Effector memory CD4-positive, alpha-beta T cell (primary cell): ENCODE measurements at regions not wholly inside any gene's neighbourhood (a gene's known extent, or its start where the extent isn't known, plus 50 kb on each side); places are given as distances from the start of the nearest gene placed in this dataset.

Experiments used
- DNase-seq, 3 donors: peaks; one replicate each; pipeline ENCODE4 v3.0.0-alpha.2; 2020
- H3K27ac ChIP-seq: 2 replicates; pipeline ENCODE4 v1.7.0; 2013; ENCODE audit warnings: mild to moderate bottlenecking, low read length, moderate library complexity; ENCODE audit not compliant: insufficient read depth, poor library complexity, severe bottlenecking
- H3K27me3 ChIP-seq: replicated peaks from 2 replicates; pipeline ENCODE4 v1.7.0; 2013; ENCODE audit warnings: mild to moderate bottlenecking, low read length; ENCODE audit not compliant: insufficient read depth, control insufficient read depth, poor library complexity, severe bottlenecking
- H3K36me3 ChIP-seq: 2 replicates; pipeline ENCODE4 v1.7.0; 2013; ENCODE audit warnings: mild to moderate bottlenecking, low read length, moderate library complexity; ENCODE audit not compliant: control insufficient read depth, insufficient read depth
- H3K4me1 ChIP-seq: 2 replicates; pipeline ENCODE4 v1.7.0; 2013; ENCODE audit warnings: low read length, mild to moderate bottlenecking; ENCODE audit not compliant: control insufficient read depth, insufficient read depth, poor library complexity, severe bottlenecking
- H3K4me3 ChIP-seq: 2 replicates; pipeline ENCODE4 v1.7.0; 2013; ENCODE audit warnings: low read length, low read depth, mild to moderate bottlenecking; ENCODE audit not compliant: insufficient read depth, poor library complexity, severe bottlenecking
- H3K9me3 ChIP-seq: 2 replicates; pipeline ENCODE4 v1.7.0; 2013; ENCODE audit warnings: mild to moderate bottlenecking, low read length, moderate library complexity; ENCODE audit not compliant: control insufficient read depth

DNA sequence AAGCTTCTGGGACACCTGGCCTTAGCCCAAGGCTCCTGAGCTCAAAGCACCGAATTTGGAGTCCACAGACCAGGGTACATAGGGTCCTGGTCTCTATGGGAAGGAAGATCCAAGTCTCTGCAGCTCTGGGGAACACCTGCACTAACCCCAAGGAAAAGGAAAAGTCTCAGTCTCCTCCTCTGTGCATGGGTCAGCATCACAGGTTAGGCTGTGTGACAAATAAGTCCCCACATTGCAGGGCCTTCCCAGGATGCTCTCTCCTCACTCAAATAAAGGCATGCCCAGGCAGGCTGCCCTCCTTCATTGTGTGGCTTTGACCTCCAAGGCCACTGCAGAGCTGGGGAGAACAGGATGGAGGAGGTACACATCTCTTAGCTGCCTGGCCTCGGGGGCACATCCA, 121.0 kb upstream of the ZMIZ1 start:
- Histone ChIP-seq H3K9me3 (no peaks in the 10 kb centered on the region), H3K27me3 (no peaks in the 10 kb centered on the region), H3K36me3 (no peaks in the 10 kb centered on the region), H3K4me3 (no peak overlapping the region), H3K27ac (no peak overlapping the region), H3K4me1 (no peaks in the 10 kb centered on the region)
- no peak for DNase-seq

DNA sequence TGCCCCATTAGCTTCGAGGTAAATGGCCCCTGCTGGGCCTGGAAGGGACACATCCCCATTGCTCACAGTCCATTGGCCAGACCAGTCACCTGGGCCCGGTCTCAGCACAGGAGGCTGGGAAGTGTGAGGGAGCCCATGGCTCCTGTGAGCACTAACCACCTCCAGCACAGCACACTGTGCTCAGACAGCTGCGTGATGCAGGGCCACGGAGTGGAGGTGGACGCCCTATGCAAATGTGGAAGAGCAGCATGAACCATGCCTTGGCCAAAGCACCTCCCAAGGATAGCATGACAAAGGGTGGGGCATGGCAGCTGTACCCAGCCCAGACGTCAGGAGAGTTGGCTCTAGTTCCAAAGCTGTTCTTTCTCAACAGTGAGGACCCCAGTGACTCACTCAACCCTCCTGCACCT, 120.1 kb upstream of the ZMIZ1 start:
- H3K4me3 ChIP-seq, result no peak overlapping the region
- H3K36me3 ChIP-seq, result no peaks in the 10 kb centered on the region
- no peak overlapping the region for H3K27ac ChIP-seq
- H3K9me3 ChIP-seq, result no peaks in the 10 kb centered on the region
- H3K4me1 ChIP-seq, result no peaks in the 10 kb centered on the region
- DNase-seq, result no peak
- no peaks in the 10 kb centered on the region for H3K27me3 ChIP-seq

DNA sequence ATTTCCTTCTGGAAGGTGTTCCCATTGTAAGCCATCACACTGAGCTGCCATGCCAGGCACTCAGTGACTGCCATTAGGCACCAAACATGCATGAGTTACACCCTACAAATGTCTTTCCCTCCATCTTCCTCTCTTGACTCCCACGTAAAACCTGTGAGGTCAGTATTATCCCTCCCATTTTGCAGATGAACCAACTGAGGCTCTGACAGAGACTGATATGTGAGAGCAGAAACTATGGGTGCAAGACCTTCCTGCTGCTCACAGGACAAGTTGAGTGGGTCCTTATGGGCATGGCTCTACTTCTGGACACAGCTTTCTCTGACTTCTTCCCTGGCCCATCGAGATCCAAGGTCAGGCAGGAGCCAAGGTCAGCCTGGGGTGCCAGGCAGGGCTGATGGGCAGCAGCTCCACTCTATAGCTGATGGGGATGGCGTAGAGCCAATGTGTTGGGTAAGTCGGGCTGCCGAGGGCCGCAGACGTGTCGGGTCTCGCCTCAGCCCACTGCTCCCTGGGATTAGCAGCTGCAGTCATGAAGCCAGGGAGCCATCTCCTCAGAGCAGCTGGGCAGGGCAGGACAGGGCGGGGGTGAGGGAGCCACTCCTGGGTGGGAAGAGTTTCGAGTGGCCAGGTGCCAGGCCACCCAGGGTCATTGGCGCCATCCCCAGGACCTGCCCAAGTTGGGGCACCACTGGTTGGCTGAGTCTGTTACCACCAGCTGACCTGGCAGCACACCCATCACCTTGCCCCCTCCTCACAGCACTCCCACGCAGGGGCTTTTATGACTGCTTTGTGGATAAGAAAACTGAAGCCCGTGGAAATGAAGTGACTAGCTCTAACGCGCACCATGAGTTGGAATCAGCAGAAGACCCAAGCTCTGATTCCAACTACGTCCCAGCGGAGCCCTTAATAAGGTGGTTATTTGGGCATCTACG, 117.8 kb upstream of the ZMIZ1 start:
- H3K9me3 ChIP-seq, result no peaks in the 10 kb centered on the region
- H3K36me3 ChIP-seq, result no peaks in the 10 kb centered on the region
- H3K4me3 ChIP-seq, result no peak overlapping the region
- H3K4me1 ChIP-seq, result no peaks in the 10 kb centered on the region
- no peak for DNase-seq
- H3K27me3 ChIP-seq, result no peaks in the 10 kb centered on the region
- H3K27ac ChIP-seq, result no peak overlapping the region

DNA sequence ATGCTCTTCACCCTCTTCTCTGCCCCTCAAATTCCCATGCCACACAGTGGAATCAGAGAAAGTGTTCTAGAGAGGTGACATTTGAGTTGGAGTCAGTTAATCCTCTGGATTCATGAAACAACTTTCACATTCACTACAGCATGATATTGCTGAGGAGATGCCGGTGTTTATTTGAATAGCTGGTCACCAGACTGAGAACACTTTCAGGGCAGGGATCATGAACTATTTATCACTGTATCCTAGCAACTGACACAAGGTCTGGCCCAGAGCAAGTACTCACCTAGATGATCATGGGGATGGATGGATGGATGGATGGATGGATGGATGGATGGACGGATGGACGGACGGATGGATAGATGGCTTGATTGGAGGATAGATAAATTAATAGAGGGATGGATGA, 116.7 kb upstream of the ZMIZ1 start:
- no peaks in the 10 kb centered on the region for H3K4me1 ChIP-seq
- H3K36me3 ChIP-seq, result no peaks in the 10 kb centered on the region
- no peaks in the 10 kb centered on the region for H3K9me3 ChIP-seq
- DNase-seq, result no peak
- H3K27me3 ChIP-seq, result no peaks in the 10 kb centered on the region
- H3K4me3 ChIP-seq, result no peak overlapping the region
- no peak overlapping the region for H3K27ac ChIP-seq

DNA sequence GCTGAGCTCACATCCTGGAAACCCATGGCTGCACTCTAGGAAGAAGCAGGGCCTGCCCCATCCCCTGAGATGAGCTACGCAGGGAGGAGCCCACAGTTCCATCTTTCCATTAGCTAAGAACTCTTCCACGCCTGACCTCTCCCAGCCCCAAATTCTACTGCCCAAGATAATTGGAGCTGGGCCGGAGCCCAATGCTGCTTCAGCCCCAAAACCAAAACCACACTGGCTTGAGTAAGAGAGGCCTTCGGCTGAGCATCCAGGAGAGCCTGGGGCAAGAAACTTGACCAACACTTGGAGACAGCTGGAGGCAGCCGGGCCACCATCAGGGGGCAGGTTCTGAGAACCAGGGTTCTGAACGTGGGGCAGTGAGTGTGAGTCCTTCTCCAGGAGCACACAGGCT, 116.1 kb upstream of the ZMIZ1 start:
- no peaks in the 10 kb centered on the region for H3K36me3 ChIP-seq
- H3K27me3 ChIP-seq, result no peaks in the 10 kb centered on the region
- H3K4me1 ChIP-seq, result no peaks in the 10 kb centered on the region
- H3K4me3 ChIP-seq, result no peak overlapping the region
- no peak overlapping the region for H3K27ac ChIP-seq
- no peaks in the 10 kb centered on the region for H3K9me3 ChIP-seq
- DNase-seq, result no peak

DNA sequence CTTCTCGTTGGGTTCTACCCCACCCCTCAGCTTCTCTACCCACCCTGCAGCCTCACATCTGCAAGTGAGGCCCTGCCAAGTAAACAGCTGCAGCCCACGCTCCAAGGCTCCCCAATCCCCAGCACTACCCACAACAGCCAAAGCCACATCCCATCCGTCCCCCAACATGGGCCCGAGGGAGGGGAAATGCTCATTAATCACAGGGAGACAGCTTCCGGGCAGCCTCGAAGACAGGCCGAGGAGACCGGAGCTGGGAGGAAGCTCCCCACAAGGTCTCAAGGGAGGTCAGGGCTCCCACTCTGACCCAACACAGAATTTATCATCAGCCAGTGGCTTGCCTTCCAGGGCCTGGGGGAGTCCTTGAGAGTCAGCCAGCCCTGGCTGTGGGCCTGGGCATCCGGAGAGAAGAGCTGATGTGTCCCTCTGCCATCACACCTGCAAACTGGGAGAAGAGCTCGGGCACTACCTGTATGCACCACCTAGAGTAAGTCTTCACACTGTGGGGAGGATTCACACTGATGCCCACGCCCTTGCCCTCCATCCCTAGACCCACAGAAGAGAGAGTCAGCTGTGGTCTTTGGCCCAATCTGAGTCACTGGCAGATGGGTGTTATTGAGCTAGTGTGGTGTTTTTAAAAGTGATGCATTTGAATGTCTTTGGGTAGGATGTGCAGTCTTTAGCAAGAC, 115.5 kb upstream of the ZMIZ1 start:
- H3K4me1 ChIP-seq, result no peaks in the 10 kb centered on the region
- H3K27me3 ChIP-seq, result no peaks in the 10 kb centered on the region
- no peak for DNase-seq
- no peaks in the 10 kb centered on the region for H3K9me3 ChIP-seq
- H3K4me3 ChIP-seq, result no peak overlapping the region
- no peaks in the 10 kb centered on the region for H3K36me3 ChIP-seq
- H3K27ac ChIP-seq, result no peak overlapping the region

DNA sequence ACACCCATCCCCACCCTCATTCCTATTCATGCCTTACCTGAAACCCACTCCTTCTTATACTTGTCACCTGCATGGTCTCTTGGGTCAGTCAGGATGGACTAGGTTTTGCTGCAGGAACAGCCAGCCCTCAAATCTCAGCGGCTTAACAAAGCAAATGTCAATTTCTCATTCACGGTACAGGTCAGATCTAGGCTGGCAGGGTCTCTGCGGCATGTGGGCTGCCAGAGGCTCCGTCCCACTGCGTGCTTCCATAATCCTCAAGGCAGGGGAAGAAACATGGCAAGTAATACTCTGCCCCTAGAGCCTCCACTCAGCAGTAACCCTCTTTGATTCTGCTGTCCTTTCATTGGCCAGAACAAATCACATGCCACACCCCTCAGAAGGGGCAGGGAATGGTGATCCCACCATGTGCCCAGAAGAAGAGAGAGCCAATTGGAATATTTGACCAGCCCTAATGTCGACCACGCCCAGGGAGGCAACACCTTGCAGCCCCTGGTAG, 114.9 kb upstream of the ZMIZ1 start:
- no peak for DNase-seq
- H3K4me3 ChIP-seq, result no peak overlapping the region
- no peaks in the 10 kb centered on the region for H3K4me1 ChIP-seq
- no peak overlapping the region for H3K27ac ChIP-seq
- H3K36me3 ChIP-seq, result no peaks in the 10 kb centered on the region
- no peaks in the 10 kb centered on the region for H3K9me3 ChIP-seq
- no peaks in the 10 kb centered on the region for H3K27me3 ChIP-seq

DNA sequence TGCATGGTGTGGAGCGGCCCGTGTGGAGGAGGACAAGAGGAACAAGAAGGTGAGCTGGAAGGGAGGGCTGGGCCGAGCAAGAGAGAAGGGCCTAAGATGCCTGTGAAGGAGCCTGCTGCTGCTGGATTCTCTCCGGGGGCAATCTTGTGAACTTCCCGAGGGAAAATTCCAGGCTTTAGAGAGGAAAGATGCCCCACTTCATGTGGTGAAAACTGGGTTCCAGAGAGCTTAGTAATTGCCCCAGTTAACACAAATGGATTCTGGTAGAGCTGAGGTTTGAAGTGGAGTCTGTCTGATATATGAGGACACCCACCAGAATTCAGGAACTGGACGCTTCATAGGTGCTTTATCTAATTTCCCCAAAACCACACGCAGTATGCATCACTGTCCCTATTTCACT, 114.1 kb upstream of the ZMIZ1 start:
- no peaks in the 10 kb centered on the region for H3K4me1 ChIP-seq
- H3K9me3 ChIP-seq, result no peaks in the 10 kb centered on the region
- no peak for DNase-seq
- H3K27me3 ChIP-seq, result no peaks in the 10 kb centered on the region
- H3K36me3 ChIP-seq, result no peaks in the 10 kb centered on the region
- H3K27ac ChIP-seq, result no peak overlapping the region
- H3K4me3 ChIP-seq, result no peak overlapping the region

DNA sequence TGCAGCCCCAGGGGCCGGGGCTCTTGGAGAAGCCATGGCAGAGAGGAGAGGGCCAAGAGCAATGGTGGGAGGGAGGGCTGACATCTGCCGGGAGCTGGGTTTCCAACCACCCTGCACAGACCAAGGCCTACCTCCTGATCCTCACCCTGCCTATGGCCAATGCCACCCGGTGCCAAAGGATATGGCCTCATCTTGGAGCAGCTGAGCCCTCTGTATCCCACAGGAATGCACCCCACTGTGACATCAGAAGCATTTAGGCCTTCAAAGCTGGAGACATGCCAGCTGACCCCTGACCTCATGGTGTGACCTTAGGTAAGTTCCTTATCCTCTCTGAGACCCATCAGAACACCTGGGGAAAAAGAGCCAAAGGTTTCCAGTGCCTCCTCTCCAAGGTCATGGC, 113.6 kb upstream of the ZMIZ1 start:
- no peaks in the 10 kb centered on the region for H3K36me3 ChIP-seq
- no peaks in the 10 kb centered on the region for H3K27me3 ChIP-seq
- H3K9me3 ChIP-seq, result no peaks in the 10 kb centered on the region
- DNase-seq, result no peak
- H3K4me3 ChIP-seq, result no peak overlapping the region
- H3K4me1 ChIP-seq, result no peaks in the 10 kb centered on the region
- no peak overlapping the region for H3K27ac ChIP-seq

DNA sequence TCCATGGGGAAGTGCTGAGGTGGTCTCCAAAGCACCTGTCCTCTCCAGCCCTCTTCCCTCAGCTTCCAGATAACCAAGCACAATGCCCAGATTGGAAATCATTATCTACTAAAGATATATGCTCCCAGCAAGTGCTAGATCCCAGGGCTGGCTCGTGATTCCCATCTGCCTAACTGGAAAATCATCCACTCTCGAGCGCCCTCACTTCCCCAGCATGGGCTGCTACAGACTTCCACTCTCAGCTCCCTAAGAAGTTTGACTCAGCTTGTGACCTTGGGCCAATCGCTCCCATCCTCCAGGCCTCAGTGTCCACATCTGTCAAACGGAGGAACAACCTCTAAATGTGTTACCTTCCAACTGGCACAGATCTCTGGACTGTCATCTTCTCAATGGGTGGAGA, 112.4 kb upstream of the ZMIZ1 start:
- no peaks in the 10 kb centered on the region for H3K9me3 ChIP-seq
- H3K27me3 ChIP-seq, result no peaks in the 10 kb centered on the region
- no peaks in the 10 kb centered on the region for H3K36me3 ChIP-seq
- H3K27ac ChIP-seq, result no peak overlapping the region
- no peak for DNase-seq
- no peaks in the 10 kb centered on the region for H3K4me1 ChIP-seq
- no peak overlapping the region for H3K4me3 ChIP-seq
